ENCODE measurements at regions not wholly inside any gene's neighbourhood (a gene's known extent, or its start where the extent isn't known, plus 50 kb on each side); places are given as distances from the start of the nearest gene placed in this dataset.

DNA sequence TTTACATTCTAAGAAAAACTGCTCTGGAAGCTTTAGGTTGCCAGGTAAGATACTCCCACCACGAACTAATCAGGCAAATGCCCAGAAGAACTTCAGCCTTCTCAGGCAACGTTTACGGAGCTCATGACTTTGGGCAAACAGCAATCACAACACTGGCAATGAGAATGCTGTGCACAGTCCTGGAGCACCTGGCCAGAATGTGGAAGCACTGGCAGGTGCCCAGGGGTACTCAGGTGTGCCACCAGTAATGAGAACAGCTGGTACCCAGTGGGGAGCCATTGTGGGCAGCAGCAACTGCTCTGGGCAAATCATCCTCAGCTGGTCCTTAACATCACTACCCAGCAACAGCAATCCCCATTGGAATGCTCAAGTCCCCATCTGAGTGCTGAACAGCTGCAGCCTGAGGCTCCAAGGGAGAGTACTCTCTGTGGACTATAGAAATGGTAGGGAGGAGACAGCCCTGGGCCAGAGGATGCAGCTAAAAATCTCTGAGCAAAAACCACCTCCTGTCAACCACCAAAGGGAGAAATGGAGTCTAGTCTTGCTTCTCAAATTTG lies 210.0 kb downstream of the FOXO1 start:
- DNase-seq (ENCODE audit: extremely low read depth, low read depth) = no peak

DNA sequence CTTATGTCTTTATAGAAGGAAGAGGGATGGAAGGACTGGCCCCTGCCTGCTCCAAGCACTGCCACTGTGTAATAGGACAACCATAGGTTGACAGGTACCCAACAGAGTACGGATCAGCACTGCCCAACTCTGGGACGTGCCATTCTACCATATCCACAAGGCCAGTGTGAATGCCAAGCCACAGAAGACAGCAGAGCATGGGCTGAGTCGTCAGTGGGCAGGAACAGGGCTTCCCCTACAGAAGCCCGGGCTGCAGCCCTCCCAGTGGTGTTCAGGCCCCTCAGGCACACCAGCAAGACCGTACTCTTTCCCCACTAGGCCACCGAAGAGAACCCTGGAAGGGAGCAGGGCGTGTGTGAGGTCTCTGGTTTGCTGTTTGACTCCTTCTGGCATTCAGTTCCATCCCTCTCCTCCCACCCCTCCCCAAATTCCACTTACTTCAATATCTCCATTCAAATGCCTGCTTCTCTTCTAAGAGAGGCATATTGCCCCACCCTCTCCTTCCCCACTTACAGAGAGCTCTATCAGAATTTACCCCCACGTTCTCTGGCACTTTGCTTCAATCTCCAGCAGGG lies 209.4 kb downstream of the FOXO1 start:
- DNase-seq (ENCODE audit: extremely low read depth, low read depth) = no peak

DNA sequence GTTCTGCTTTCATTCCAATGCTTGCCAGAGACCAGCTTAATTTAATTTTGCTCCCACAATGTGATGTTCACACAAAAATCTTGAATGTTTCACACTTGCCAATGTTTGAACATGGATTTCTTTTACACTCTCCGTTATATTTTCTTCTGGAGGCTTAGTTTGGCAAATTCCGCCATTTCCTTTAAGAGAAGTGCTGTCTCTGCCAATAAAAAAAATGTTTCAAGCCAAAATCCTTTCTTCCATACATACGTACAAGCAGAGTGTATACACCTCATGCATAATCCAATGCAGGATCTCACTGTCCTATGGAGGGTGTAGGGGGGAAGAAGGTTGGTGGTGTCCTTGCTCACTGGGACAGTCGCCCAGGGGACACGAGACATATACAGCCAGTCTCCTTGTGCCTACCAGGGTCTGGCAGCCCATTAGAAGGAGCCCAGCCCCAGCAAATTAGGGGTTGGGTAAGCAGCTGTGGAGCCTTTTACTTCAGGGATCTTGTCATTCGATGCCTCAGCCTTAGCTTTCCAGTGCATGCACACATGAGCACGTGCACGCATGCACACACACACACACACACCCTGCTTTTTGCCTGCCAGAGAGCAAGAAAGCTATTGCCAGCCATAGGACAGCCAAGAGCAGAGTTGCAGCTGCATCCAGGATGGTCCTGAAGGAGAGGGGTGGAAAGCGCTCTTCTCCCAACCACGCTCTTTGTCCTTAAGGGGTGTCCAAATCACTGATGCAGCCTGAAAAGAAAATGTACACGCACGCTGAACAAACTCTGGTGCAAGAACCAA lies 208.3 kb downstream of the FOXO1 start:
- no peak for DNase-seq (ENCODE audit: extremely low read depth, low read depth)

DNA sequence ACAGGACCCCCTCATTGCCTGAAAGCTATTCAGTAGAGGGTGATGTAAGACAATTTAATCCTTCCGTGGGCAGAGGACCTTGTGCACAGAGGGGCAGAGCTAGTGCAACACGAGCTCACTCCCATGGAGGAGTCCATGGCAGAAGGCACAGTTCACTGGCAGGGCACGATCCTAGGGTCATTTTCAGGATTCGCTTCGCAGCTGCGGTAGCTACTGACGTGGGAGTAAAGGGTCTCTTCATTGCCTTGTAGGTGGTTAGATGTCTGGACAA lies 207.8 kb downstream of the FOXO1 start:
- DNase-seq (ENCODE audit: extremely low read depth, low read depth) = no peak

DNA sequence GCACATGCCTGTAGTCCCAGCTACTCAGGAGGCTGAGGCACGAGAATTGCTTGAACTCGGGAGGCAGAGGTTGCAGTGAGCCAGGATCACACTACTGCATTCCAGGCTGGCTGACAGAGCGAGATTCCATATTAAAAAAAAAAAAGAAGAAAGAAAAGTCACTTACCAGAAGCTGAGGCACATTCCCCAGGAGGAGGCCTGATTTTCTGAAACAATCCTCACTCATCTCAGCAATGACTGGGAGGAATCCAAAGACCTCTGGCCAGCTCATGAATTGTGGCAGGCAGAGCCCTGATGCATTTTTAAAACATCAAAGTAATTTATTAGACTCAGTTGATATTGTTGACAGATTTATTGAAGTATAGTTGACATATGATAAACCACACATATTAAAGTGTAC lies 206.3 kb downstream of the FOXO1 start:
- DNase-seq (ENCODE audit: extremely low read depth, low read depth) = no peak

DNA sequence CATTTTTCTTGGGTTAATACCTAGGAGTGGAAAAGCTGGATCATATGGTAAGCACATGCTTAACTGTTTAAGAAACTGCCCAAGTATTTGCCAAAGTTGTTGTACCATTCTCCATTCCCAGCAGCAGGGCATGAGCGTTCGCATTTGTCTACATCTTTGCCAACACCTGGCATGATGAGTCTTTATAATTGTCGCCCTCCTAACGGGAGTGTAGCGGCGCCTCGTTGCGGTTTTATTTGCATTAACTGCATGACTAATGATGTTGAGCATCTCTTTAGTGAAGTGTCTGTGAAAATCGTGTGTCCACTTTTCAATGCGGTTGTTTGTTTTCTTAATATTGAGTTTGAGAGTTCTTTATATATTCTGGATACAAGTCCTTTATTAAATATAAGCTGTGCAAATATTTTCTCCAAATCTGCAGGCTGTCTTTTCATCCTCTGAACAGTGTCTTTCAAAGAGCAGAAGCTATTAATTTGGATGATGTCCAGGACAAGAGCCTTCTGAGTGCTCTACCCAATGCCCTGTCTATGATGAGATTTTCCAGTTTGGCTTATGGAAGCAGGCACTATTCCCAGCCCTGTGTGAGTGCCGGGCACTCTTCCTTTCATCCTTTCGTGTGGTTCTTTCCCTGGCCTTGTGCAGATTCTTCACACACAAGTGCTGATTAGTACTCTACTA lies 202.0 kb downstream of the FOXO1 start:
- DNase-seq (ENCODE audit: extremely low read depth, low read depth) = no peak

DNA sequence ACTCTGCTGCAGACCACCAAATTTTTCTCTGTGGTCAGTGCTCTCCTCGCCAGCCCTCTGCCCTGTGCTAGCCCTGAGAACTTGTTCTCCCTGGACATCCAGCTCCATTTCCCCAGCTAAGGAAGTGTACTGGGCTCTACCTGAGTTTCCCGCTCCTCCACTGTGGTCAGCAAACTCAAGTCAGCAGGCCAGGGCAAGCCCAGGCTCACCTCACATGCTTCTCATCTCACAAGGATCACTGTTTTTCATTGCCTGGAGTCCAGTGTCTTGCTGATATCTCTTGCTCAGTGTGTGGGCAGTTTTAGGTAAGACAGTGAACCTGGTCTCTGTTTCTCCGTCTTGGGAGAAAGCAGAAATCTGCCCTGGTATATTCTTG lies 201.4 kb downstream of the FOXO1 start:
- no peak for DNase-seq (ENCODE audit: extremely low read depth, low read depth)

DNA sequence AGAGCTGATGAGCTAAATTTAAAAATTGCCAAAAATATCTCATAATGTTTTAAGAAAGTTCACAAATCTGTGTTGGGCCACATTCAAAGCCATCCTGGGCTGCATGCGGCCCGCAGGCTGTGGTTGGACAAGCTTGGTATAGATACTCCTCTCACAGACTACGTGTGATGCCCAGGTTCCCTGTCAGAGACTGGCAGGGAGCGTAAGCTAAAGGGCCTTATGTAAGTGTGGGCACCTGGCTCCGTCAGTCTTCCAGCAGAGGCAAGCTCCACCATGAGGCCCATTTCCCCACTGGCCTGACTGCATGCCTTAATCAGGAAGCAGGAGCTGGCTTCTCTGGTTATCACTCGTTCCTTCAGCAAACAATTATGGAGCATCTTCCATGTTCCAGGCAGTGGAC lies 200.2 kb downstream of the FOXO1 start:
- no peak for DNase-seq (ENCODE audit: extremely low read depth, low read depth)

DNA sequence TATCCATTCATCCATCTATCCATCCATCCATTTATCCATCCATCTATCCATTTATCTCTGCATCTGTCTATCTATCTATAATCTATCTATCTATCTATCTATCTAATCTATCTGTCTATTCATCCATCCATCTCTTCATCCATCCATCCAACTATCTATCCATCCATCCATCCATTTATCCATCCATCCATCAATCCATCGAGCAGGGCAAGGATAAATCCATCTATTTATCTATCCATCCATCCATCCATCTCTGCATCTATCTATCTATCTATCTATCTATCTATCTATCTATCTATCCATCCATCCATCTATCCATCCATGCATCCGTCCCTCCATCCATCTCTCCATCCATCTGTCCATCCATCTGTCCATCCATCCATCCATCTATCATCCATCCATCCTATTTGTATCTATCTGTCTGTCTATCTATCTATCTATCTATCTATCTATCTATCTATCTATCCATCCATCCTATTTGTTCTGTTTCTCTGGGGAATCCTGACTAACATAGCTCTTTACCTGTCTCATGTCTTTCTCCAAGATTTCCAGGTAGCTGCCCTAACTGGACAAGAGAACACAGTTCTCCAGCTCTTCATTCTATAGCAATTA lies 198.1 kb downstream of the FOXO1 start:
- DNase-seq (ENCODE audit: extremely low read depth, low read depth) = no peak

DNA sequence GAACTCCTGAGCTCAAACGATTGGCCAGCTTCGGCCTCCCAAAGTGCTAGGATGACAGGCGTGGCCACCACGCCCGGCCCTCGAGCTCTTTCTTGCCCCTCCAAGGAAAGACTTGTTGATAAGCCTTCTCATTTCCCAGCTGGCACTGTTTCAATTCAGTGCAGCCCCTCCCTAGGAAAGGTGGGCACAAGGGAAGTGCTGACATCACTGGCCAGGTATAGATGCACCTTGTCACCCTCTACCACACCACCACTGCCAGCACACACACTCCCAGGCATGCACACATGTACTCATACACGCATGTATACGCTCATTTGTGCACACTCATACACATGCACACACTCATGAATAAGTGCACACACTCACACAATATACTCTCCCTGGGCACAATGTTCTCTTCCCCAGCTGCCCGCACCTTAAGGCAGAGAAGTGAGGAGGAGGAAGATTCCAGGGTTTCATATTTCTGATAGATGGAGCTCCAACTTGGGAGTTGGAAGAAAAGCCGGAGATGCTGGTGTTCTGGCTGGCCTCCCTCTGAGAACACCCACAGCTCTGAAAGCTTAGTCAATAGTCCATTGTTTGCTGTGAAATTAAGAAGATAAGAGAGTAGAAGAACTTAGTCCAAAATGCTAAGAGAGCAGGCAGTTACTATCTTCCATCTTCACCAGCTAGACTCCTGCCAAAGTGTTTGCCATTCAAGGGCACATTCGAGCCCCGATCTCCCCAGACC lies 196.7 kb downstream of the FOXO1 start:
- no peak for DNase-seq (ENCODE audit: extremely low read depth, low read depth)

DNA sequence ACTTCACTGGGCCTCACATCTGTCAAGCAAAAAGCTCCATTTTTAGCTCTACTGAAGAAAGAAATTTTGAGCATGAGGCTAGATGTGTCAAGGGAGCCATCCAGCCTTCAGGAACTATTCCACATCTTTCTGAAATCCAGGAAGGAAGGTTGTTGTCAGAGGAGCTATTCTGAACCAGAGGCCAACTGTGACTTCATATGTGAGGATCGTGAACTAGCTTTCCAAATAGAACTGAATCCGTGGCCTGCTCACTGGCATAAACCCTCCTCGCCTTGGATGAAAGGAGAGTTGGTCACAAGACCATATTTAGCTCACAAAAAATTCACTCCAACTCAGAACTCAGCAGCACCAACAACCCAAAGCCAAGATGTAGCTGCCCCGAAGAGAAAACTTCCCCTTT lies 195.8 kb downstream of the FOXO1 start:
- DNase-seq (ENCODE audit: extremely low read depth, low read depth) = no peak

DNA sequence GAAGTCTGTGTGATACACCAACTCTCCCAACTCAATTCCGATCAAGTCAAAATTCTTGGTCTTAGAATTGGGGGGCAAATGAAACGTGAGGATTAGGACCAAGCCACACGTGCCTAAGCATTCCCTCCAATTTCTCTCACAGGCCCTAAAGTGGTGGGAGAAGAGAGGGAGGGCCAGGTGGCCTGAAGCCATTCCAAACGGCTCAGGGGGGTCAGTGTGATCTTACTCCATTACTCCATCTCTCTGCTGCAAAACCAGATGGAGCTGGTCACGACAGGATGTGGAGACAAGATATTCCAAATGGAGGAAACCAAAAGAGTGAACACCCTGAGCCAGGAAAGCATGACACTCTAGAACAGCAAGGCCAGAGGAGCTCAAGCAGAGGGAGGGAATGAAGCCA lies 195.4 kb downstream of the FOXO1 start:
- DNase-seq (ENCODE audit: extremely low read depth, low read depth) = no peak

DNA sequence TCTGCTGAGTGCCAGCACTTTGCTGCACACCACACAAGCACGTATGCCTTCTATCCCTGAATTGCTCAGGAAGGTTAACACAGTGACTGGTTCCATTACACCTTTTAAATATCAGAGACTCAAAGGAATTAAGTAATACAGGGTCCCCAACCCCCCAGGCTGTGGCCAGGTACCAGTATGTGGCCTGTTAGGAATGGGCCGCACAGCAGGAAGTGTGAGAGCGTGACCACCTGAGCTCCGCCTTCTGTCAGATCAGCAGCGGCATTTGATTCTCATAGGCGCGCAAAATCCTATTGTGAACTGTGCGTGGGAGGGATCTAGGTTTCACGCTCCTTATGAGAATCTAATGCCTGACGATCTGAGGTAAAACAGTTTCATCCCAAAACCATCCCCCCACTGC lies 194.5 kb downstream of the FOXO1 start:
- DNase-seq (ENCODE audit: extremely low read depth, low read depth) = no peak

DNA sequence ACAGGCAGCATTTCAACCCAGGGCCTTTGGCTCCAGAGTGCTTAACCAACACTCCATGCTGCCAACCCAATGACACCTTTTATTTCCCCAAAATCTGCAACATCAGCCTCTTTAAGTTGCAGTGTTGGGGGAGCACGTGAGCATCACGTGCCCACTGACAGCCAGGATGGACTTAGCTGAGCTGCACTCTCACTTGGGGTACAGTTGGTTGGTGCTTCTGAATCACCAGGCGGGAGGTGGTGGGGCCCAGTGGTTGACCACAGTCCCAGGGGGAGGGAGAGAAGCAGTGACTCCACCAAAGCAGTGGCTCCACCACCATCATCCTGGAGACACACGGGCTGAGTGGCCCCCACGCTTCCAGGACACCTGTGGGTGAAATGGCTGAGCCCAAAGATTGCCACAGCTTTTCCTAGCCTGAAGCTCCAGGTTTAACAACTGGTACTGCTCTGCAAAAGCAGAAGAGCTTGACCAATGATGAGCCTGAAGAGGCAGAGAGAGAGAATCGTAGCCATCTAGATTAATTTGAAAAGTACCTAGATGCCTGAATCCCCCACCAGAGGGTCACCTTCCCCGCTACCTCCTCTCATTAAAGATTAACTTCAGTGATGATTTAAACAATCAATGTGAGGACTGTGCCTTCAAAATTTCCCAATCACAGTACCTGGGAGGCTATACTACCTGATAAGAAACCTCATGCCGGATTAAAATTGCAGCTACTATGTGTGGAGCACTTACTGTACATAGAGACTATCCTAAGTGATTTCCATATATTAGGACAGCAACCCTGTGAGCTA lies 193.8 kb downstream of the FOXO1 start:
- no peak for DNase-seq (ENCODE audit: extremely low read depth, low read depth)

DNA sequence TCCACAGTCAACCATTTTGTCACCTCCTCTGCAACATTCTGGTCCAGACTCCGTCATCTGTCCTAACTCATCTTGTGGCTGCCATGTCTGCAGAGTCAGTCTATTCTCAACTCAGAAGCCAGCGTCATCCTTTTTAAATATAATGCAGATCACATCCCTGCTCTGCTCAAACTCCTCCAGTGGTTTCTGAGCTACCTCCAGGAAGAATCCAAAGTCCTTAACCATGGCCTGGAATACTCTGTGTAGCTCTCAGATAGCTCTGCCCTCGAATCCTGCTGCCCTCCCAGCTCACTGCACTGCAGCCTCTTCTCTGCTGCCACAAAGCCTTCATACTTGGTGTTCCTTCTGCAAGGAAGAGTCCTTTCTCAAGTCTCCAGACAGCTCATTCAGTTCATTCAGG lies 190.8 kb downstream of the FOXO1 start:
- DNase-seq (ENCODE audit: extremely low read depth, low read depth) = no peak

DNA sequence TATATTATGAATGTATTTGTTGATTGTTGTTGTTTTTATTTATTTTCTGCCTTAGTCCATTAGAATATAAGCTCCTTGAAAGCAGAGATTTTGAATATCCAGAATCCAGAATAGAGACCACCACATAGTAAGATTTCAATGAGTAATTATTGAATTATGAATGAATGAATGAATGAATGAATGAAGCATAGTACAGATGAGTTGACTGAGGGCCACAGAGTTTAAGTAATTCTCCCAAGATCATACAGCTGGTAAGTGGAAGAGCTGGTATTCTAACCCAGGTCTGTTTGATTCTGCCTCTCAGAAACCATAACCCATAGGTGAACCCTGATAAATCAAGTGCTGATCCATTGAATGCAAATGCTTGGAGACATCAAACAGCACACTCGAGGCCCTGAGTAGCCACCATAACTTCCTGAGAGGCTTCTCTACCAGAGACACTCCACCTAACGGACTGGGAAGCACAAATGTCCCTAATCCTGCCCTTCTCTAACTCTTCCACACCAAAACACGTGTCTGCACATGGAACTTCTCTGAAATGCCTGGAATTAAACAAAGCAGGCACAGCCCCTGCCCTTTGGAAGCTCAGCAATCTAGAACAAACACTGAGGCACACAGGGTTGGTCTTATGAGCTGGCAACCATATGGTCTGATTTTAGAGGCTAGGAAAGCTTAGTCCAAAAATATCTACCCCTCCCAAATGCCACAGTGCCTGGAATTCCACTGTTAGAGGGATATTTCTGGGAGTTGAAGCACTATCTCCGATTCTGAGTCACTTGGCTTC lies 190.1 kb downstream of the FOXO1 start:
- no peak for DNase-seq (ENCODE audit: extremely low read depth, low read depth)

DNA sequence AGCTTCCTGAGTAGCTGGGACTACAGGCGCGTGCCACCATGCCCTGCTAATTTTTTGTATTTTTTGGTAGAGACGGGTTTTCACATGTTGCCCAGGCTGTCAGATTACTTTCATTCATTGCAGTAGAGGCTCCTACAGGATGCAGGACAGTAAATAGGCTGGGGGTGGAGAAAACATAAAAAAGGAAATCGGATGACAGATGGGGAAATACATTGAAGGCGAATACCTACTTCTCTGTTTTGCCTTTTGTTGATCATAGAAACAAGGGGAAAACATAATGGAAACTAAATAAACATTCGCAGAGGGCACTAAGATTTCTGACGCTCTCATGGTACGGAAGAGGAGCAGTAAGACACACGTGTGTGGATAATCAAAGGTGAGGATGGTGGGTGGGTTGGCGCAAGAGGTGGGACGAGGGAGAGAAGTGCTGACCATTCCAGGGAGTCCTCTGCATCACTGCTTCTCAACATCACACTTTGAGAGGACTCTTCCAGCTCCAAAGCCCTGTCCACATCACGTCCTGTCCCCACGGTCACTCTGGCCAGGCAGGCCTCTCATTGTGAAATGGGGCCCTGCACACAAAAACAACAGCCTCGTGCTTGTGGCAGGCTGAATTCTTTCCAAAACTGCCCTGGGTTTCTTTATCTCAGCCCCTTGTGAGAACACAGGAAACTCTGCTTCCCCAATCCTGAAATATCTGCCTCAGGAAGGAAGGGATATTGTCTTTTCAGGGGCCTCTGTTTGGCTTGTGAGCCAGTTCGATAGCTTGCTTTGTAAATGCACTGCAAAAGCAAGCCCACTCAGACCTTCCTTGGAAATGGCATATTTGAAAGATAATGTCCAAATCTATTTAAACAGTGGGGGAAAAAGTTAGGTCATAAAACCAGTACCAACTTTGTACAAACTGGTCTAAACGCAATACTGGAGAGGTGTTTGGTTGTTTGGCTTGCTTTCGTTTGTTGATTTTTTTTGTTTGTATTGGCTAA lies 188.5 kb downstream of the FOXO1 start:
- DNase-seq (ENCODE audit: extremely low read depth, low read depth) = no peak

DNA sequence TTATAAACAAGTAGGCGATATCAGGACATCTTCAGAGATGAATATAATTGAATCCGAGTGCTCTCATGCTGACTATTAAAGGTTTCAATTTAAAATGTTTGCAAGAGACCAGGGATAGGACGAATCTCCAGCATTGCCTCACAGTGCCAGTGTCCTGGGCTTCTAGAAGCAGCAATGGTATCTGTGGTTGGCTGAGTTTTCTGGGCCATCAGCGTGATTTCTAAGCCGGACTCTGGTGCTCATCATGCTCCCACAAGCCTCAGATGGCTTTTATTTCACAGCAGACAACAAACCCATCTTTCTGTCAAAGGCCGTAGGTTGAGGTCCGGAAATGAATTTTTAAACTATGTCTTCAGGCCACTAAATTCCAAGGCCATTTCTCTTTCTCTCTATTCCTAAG lies 187.7 kb downstream of the FOXO1 start:
- DNase-seq (ENCODE audit: extremely low read depth, low read depth) = no peak
